GM18861 (cell line): ENCODE measurements at regions not wholly inside any gene's neighbourhood (a gene's known extent, or its start where the extent isn't known, plus 50 kb on each side); places are given as distances from the start of the nearest gene placed in this dataset.

Experiments used
- ATAC-seq: cut with Tn5 transposase; IDR thresholded peaks from one replicate; pipeline ENCODE4 v1.9.1; 2021; ENCODE audit not compliant: unreplicated experiment

DNA sequence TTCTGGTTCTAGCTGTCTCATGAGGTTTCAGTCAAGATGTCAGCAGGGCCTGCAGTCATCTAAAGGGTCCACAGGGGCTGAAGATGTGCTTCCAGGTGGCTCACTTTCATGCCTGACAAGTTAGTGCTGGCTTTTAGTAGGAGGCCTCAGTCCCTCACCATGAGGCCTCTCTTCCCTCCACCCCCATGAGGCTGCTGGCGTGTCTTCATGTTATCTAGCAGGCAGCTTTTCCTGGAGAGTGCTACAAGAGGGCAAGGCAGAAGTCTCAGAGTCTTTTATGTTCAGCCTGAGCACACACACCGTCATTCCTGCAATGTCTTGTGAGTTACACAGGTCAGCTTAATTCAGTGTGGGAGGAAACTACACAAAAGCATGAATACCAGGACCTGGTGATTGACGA lies 769.9 kb downstream of the HDGFL1 start:
- no peak for ATAC-seq

DNA sequence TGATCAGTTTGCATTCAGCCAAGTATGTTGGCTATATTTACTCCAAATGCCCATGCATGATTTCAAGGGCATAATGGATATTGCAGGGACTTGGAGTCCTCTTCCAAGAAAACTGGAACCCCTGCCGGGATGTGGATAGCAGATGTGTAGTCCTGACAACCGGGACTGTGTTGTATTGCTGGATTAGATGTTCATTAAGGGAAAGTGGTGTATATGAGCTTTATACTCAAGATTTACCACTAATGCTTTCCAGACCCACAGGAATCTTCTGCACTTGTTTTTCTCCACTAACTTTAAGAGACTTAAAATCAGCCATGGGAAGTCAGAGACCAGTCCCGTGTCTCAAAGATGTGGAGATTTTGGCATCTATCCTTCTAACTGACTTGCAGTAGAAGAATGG lies 770.9 kb downstream of the HDGFL1 start:
- no peak for ATAC-seq

DNA sequence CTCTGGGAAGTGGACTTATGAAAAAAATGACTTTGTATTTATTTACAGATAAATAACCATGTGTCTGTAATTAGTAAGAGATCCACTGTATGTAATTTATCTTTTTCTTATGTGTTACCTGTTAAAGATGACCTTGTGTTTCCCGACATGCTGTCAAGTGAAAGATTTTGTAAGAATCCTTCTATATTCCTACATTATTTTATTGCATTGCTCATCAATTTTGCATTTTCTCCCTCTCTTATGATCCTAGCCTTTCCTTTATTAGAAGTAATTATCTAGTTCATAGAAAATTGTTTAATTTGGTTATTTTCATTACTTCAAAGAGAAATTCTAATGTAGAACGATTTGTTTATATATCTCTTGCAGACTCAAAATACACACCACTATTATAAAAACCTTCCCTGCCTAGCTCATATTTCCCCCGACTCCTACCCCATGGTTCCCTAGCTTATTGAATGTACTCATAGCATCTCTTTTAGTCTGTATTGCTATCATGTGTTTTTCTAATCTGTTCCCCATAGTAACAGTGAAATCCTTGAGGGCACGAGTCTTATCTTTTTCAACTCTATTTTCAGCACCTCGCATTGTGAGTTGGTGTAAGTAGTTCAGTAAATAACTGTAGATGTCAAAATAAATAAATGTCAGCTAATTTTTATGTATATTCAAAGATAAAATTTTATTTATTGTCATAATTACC lies 774.4 kb downstream of the HDGFL1 start:
- no peak for ATAC-seq

DNA sequence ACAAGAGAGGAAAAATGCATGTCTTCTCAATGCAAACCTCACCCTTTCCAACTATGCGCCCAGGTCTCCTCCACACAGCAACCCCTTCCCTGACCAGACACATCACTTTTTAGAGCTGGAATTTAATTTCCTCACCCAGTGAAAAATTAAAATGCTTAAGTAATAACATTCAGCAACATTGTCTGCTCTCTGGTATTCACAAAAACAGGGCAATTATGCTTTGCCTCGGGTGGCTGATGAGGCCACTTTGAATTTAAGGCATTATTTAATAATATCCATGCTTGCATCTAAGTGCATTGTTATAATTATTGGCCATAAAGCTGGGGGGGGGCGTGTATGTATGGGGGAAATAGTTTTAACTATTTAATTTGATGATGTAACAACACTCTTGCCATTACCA lies 777.8 kb upstream of the NRSN1 start:
- no peak for ATAC-seq

DNA sequence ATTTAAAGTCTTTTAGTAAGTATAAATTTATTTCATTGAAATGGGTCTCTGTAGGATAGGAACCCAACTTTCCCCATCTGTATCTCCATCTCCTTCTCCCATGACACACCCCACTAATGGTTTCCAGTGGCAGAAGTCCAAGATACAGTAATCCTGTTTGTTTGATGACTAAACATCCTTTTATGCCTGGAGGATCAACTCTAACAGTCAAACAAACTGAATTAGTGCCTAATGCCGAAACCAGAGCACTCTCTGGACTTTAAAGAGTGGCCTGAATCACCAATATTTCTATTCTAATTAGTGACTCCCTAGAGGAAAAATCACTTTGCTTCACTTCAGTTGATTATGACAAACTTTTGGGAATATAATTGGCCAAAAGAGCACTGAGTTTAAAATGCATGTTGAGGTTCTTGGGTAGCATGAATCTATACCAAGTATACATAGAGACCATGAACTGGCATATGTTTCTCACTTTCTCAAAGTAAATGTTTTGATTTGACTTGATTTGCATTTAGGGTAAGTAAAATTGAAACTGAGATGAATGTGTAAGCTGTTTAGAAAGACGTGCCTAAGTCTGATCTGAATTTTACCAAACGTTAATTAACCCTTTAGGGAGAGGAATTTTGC lies 776.4 kb upstream of the NRSN1 start:
- ATAC-seq, result no peak

DNA sequence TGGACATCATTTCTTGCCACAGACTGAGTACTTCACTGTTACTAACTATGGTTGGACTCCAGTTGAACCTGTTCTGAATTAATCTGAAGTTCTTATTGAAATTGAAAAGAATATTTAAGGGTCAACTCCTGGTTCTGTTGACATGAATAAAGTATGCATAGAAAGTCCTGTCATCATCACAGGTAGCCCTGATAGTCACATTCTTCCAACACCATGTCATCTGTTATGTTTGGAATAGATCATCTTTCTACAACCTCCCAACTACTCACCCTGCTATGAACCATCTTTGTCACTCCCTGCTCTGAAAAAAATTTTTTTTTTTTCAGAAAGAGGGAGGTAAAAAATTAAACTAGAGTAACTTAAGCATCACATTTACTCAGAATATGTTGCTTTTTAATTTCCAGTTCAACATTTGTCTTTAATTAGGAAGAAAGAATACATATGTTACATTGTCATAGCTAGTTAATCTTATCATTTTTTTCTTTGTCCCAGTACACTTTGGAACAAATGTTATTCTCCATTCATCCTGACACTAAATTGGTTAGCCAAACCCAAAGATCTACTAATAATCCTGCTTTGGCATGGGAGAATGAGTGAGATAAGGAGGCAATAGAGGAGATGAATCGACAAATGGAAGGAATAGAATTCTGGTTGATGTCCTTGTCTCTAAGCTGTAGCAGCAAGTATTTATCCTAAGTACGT lies 775.1 kb upstream of the NRSN1 start:
- no peak for ATAC-seq

DNA sequence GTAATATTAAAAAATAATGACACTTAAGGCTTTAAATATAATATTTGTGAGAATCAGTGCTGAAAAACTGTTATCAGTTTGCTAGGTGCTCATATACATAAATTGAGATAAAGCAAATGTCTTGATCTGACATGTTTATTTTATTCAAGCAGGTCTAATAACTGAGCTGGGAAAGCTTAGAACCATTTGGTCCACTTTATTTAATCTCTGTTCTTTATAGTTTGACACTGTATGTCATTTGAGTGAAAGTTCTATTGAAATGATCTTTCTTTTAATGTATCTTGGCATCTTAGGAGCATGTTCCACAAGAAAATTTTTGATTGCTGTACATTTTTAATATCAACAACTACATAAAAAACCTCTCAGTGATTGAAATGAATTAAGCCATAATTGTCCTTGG lies 772.0 kb upstream of the NRSN1 start:
- no peak for ATAC-seq

DNA sequence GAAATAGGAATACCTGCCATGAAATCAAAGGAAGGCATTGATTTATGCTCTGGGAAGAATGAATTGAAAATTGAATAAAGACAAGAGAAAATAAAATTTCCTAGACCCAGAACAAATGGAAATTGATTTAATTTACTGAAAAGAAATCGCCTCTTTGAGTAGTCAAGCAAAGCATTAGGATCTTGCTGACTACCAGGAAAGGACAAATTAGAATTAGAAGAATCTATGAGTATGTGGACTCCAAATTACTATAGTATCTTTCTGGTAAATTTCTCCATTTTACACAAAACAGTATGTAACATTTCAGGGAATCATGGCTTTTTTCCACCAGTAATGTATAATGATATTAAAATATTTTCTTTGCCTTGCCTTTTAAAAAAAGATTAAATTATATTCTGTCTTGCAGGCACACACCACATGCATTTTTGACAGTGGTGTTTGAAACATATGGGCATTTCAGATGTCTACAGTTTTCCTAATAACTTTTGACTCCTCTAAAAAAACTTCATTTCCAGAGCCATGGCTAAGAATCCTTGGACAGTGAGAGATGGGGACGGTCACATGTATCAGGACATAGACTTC lies 768.7 kb upstream of the NRSN1 start:
- no peak for ATAC-seq

DNA sequence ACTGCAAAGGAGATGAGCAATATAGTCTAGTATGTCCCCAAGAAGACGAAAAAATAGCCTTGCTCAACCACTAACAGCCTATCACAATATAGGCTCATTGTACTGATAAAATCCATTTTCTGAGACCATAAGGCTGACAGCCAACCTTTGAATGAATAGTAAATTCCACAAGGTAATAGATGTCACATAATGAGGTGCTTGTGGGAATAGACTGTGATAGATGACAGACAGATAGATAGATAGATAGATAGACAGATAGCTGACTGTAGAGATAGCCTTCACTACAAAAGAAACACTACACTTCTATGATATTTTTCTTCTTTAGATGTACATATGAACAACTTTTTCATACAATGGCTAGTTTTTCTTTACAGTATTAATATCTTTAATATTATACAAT lies 760.3 kb upstream of the NRSN1 start:
- ATAC-seq, result no peak

DNA sequence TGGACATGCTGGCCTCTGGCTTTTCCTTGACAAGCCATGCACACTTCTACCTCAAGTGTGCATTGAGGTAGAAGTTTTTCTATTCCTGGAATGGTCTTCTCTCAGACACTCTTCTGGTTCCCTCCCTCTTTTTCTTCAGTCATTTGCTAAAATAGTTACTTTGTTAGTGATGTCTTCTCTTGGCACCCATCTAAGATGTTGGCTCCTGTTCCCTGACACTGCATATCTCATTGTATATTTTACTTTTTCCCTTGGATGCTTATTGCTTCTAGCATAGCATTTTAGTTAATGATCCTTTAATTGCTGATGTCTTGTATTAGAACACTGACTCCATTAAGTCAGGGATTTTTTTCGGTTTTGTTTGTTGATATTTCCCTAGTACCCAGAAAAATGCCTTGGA lies 758.7 kb upstream of the NRSN1 start:
- no peak for ATAC-seq

DNA sequence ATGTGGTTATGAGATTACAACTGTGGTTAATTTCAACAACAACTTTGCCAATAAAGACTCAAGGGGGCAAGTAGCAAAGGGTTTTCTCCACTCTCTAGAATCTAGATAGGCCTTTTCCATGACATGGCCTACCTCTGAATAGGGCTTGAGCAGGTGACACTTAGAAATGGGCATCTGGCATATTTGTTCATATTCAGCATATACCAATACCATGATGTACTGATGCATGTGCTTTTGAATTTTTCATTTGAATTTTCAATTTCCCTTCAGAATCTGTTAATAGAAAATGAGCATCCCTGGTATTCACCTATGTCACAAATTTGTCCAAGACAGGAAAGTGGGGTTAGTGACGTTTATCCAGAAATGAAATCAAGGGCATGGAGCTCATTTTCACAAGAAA lies 757.5 kb upstream of the NRSN1 start:
- ATAC-seq, result no peak

DNA sequence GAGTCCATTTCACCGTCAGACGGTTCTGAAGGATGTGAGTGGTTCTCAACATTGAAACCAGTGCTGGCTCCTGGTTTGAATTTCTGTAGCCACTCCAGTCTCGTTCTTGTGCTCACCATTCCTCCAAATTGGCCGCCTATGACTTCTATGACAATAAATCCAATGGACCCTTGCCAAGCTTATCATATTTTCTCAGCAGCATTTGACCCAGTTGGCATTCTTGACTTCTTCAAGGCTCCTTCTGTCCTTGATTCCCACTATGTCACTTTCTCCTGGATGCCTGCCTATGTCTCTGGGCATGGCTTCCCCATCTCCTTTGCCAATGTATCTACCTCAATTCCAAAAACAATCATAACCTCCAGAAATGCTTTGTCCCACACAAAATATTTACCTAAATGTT lies 756.0 kb upstream of the NRSN1 start:
- ATAC-seq, result no peak

DNA sequence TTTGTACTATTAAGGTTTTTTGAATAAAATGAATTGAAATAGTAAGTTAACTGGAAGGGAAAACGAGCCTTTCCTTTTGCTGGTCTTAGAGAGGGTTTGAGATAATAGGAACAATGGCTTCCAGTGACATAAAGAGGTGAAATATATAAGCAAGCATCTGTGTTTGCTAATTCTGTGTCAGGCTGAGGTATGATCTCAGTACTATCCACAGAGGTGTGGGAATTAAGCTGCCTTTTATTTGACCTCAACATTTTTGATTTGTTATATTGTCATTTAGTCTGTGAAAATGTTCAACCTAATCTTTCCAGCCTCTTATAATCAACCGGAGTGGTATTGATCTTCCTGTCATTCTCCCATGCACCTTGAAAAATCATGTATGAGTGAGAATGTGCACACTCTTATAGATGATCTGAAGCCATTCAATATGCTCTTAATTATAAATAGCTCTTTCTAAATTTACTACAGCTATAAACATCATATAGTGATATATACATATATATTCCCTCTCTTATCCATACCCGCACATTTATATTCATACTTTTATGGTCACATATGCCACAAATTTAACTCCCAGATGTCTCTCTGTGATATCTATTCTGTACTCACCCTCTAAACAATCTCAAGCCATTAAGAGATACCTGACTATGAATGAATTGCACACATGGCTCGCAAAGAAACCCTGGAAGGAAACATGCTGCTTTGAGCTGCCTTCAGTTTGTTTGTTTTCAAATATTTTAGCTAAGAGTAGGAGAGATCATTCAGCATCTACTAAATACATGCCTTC lies 754.7 kb upstream of the NRSN1 start:
- ATAC-seq, result no peak

DNA sequence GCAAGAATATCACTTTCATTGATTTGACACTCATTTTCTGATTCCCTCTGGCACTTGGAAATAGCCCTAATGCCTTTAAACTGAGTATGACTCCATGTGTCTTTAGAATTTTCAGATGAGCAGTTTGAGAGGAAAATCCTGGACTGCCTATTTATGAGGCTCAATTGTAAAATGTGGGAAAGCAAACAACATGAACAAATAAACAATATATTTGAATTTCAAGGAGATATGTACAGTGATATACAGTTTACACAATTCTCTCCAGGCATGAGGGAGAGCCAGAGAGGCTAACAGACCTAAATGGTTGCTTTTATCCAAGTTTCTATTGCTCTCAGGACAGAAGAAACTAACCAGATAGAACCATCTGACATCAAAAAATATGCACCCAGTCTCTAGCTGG lies 748.2 kb upstream of the NRSN1 start:
- no peak for ATAC-seq

DNA sequence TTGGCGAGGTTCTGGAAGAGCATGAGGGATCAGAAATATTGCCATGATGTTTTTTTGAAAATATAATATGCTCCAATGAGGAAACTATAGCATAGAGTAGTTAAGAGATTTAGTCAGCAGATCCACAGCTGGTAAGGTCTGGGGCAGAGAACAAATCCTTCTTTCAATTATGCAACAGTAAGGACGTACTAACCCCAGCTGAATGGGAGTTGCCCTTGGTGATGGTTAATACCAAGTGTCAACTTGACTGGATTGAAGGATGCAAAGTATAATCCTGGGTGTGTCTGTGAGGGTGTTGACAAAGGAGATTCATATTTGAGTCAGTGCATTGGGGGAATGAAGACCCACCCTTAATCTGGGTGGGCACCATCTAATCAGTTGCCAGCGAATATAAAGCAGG lies 745.5 kb upstream of the NRSN1 start:
- ATAC-seq, result no peak

DNA sequence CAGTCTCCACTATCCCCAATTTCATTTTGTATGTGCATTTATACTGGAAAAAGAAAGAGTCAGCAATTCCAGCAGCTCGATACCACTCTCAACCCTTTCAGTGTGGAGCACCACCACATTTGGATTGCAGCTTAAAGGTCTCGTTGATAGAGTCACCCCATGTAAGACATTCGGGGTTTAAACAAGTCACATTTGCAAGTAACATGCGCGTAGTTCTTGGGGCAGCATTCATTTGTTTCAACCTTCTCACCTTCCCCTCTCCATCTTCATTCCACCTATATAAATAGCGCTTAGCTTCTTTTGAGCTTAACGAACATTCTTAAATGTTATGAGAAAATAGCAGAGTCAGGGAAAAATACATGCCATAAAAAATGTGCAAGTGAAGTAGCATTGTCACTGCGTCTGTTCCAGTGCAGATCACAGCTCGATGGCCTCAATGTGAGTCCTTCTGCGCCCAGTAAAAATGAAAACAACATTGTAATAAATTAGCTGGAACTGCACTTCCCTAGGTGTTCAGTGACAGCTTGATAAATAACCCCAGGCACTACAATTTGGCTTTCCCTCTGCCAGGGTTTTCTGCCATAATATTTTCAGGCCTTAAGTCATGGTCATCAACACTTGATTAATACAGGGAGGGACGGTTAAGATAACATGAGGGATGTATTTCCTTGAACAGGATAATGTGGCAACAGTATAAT lies 737.8 kb upstream of the NRSN1 start:
- no peak for ATAC-seq

DNA sequence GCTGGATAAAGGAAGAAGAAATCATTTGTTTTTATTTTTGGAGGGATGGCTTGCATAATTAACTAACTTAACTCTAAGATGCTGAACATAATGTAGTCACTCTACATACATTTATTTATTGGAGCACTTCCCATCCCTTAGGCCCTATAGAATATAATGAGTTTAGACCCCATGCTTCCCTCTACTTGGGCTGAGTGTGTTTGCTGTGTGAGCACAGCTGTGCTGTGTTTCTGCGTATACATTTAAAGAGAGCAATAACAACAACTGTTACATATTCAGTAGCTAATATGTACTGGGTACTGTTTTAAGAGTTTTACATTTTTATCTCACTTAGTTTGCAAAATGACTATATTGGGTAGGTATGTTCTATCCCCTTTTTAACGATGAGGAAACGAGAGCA lies 736.6 kb upstream of the NRSN1 start:
- ATAC-seq, result no peak

DNA sequence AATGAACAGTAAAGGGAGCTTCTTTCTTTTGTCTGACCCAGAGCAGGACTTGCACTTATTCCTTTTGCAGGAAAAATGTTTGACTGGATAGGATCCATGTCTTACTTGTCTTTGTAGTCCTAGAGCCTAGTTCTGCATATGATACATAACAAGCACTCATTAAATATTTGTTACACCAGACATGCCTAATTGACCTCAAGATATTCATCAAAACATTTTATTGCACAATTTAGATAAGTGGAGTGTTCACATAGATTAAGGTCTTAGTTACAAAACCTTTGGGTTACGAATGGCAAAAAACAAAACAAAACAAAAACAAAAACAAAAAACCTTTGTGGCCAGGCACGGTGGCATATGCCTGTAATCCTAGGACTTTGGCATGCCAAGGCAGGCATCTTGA lies 735.8 kb upstream of the NRSN1 start:
- no peak for ATAC-seq

DNA sequence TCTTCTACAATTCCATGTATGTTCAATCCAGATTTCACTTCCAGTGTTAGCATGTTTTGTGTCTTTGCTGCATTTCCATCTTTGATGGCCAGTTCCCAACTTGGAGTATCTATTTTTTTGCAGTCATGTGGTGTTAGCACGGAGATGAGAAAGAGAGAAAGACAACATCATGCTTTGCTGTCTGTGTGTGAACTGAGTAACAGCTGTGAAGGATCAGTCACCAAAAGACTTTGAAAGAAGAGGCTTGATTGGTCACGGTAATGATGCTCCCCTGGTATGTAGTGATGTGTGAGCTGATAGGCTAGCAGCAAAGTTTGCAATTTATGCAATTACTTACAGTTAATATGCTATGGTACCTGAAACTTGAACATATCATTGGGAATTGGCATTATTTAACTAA lies 731.3 kb upstream of the NRSN1 start:
- no peak for ATAC-seq

DNA sequence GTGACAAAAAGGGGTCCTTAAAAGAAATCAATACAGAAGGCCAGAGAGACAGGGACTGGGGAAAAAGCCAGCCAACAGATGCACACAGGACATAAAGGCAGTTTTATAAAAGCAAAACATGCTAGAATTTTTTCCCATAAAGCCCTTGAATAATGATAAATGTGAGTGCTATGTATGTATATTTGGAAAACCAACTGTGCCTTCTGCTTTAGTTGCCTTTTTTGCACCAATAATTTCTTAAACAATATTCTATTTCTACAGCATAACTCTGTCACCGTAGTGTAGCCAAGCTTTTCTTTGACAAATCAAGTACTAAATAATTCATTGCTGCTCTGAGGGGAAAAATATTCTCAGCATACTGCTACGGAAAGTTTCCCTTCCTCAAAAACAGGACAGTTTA lies 730.6 kb upstream of the NRSN1 start:
- no peak for ATAC-seq

DNA sequence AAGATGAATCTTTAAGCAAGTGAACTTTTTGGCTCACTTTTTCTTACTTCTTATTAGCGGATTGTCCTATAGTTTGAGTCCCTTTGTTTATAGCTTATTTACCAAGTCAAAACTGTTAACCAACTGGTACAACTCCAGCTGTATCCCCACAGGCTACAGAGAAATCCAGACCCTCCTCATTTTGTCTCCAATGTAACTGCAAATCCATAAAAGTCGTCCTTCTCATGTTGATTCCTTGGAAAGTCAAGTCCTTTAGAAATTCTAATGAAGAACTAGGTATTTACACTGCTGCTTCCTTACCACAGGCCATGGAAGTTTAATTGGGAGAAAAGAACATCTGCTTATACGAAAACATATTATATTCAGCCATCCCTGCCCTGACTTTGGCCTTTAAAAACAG lies 729.1 kb upstream of the NRSN1 start:
- no peak for ATAC-seq
